TTC549 (cell line): ENCODE measurements at regions not wholly inside any gene's neighbourhood (a gene's known extent, or its start where the extent isn't known, plus 50 kb on each side); places are given as distances from the start of the nearest gene placed in this dataset.

ENCODE experiments used
- FAIRE-seq: peaks from 2 replicates; lab custom pipeline; 2012; peaks lifted over from hg19 to GRCh38; lab: Jason Lieb, UNC

DNA sequence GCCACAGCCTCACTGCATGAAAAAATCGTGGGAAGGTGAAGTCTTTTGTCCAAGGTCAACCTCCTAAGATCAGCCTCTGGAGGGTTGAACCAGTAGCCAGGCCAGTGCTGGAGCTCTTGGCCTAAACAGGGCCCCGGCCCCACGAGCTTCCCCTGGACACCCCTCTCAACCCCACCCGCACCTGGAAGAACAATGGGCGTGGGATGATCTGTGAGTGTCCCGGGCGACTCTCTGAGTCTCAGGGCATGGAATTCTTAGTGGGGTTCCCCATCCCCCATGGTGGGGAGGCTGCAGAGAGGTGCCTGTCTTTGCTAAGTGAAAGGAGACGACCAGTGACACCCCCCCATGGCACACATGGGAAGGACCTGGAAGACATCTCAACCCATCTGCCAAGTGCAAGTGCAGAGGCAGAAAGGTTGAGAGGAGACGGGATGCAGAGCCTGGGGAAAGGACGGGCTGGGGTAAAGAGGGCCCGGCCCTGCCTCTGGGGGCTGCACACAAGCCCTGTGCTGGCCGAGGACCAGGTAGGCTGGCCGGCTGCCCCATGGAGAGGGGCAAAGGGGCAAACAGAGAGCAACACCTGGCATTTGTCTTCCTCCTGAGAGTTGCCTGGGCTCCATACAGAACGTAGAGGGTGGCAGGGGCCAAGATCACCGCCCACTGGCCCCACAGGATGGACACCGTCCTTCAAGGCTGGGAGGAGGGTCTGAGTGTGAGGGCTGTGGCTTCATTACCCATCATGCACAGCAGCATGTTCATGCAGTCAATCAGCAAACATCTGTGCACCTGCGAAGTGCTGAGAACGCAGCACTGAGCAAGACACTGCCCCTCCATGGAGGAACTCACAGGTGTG is 163.0 kb upstream of the PPP2R2D start:
- no peak for FAIRE-seq

- FAIRE-seq: no peak
These were observed 162.4 kb upstream of the PPP2R2D start for GRCh38 chr10:131738396-131738735.

DNA sequence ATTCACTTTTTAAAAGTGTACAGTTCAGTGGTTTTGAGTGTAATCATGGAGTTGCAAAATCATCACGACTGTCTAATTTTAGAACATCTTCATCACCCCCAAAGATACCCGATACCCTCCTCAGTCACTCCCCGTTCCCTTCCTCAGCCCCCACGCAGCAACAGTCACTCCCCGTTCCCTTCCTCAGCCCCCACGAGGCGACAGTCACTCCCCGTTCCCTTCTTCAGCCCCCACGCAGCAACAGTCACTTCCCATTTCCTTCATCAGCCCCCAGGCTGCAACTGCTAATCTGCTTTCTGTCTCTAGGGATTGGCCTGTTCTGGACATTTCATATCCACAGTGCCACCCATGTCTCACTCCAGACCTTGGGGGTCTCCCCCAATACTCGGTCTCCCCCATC is 161.6 kb upstream of the PPP2R2D start:
- FAIRE-seq: no peak

GRCh38 chr10:131742500-131742951 is 158.3 kb upstream of the PPP2R2D start:
- no peak for FAIRE-seq

DNA sequence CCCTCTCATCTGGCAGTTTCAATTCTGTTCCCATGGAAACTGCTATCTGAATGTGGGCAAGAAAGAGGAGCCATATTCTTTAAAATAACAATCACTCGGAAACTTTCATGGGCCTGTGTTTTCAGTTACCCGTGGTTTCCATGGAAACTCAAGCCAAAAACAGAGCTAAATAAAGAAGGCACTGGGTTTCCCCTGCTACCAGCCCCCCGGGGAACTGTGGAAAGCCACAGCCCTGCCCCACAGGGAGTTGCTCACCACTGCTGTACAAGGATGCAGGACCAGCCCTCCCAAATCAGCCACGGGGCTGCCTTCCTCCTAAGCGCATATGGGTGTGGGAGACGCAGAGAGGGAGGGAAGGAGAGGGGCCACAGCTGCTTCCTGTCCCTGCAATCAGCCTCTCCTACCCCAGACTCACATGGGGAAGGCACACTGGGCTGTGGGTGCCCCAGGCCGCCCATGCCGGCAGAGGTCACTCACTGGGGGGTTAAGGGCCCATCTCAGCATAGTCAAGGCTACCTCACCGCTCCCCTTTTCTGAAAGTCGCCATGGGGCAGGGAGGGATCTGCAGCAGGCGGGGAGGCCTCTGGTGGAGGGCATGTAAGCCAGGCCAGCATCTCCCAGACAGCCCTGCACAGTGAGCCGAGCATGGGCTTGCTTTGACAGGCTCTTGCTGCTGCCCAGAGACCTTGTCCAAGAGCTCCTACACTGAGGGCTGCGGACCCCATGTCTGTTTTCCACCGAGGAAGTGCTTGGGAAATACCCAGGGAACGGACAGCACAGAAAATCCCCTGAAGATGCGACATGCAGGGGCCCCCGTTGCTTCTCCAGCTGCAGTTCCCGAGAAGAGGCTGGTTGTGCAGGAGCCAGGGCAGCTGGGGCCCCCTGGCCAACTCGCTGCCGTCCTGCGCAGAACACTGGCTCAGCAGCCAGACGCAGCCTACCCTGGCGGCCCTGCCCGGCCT is 157.3 kb upstream of the PPP2R2D start:
- no peak for FAIRE-seq

- FAIRE-seq: no peak
These were observed 156.5 kb upstream of the PPP2R2D start for GRCh38 chr10:131744346-131744745.

GRCh38 chr10:131745591-131745990 is 155.2 kb upstream of the PPP2R2D start:
- no peak for FAIRE-seq

DNA sequence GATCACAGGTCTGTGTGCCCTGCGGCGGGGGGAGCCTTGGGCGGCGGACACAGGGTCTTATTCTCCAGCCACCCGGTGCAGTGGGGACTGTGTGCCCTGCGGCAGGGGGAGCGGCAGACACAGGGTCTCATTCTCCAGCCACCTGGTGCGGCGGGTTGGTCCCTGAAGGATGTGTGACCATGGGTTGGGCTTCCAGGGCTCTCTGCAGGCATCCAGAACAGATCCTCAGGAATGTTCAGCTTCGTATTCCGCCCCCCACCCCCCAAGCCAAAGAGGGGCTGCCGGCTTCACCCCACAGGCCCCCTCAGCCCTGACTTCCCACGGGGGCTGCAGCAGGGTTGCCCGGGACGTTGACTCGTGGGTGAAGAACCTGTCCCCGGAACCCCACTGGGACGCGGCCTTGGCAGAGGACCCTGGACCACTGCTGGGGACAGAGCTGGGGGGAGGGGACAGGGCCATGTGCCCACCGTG is 154.5 kb upstream of the PPP2R2D start:
- FAIRE-seq: no peak

DNA sequence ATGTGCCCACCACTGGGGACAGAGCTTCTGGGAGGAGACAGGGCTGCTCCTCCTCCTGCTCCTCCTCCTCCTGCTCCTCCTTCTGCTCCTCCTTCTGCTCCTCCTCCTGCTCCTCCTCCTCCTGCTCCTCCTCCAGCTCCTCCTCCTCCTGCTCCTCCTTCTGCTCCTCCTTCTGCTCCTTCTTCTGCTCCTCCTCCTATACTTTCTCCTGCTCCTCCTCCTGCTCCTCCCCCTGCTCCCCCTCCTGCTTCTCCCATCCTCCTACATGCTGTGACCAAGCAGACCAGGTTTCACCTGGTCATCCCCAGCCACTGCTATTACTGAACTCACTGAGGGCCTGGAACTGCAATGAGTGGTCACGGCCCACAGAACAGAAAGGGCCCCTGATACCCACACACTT is 154.0 kb upstream of the PPP2R2D start:
- FAIRE-seq: no peak

- no peak for FAIRE-seq
These were observed 153.6 kb upstream of the PPP2R2D start for GRCh38 chr10:131747251-131747650.

DNA sequence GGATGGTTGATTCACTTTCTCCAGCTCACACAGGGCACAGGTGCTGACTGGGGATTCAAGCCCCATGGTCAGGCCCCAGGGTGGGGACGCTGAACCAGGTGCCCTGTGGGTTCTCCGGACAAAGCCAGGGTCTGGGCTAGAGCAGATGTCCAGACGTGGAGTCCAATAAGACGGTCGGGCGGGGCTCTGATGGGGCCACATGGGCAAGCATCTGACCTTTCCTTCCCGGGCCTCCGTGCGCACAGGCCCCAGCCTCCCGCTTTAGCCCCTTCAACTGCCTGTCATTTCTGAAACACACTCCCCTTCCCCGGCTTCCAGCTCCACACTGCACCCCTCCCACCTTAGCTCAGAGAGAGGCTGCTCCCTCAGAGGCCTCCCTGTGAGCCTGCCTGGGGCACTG is 153.0 kb upstream of the PPP2R2D start:
- no peak for FAIRE-seq

GRCh38 chr10:131748191-131748590 is 152.6 kb upstream of the PPP2R2D start:
- FAIRE-seq: no peak

DNA sequence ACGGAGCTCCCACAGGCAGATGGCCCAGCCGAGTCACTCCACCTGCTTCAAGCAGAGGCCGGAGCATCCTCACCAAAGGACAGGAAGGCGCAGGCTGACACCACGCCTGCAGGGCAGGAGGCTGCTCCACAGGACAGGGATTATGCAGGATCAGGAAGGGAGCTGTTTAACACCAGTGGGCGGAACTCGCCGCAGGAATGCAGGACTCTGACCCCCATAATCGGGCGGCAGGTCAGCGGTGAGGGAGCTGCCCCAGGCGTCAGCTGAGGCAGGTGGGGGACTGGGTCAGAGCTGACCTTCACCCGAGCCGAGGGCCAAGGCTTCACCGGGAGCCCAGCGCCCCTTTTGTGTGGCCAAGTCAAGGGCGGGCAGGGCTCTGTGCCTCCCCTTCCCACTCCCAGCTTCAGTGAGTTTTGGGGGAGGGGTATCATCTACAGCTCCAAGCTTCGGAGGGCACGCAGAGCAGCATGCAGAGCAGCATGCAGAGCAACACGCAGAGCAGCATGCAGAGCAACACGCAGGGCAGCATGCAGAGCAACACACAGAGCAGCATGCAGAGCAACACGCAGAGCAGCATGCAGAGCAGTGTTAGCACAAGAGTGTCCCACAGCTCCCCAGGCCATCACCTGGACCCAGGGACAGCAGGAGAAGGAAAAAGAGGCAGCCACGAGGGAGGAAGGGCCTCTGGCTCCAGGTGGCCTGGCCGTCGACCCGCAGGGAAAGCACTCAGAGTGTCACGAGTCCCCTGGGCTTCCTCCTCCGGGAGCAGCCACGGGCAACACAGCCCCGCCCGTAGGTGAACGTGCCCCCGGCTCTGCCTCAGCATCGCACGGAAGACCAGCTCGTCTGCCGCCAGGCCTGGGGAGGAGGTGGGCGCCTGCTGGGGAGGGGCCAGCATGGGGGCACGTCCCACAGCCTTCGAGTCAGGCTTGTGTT is 151.7 kb upstream of the PPP2R2D start:
- no peak for FAIRE-seq

GRCh38 chr10:131749767-131750142 is 151.1 kb upstream of the PPP2R2D start:
- FAIRE-seq: no peak

GRCh38 chr10:131750171-131750895 is 150.5 kb upstream of the PPP2R2D start:
- no peak for FAIRE-seq

GRCh38 chr10:131750973-131751826 is 149.6 kb upstream of the PPP2R2D start:
- FAIRE-seq: no peak

DNA sequence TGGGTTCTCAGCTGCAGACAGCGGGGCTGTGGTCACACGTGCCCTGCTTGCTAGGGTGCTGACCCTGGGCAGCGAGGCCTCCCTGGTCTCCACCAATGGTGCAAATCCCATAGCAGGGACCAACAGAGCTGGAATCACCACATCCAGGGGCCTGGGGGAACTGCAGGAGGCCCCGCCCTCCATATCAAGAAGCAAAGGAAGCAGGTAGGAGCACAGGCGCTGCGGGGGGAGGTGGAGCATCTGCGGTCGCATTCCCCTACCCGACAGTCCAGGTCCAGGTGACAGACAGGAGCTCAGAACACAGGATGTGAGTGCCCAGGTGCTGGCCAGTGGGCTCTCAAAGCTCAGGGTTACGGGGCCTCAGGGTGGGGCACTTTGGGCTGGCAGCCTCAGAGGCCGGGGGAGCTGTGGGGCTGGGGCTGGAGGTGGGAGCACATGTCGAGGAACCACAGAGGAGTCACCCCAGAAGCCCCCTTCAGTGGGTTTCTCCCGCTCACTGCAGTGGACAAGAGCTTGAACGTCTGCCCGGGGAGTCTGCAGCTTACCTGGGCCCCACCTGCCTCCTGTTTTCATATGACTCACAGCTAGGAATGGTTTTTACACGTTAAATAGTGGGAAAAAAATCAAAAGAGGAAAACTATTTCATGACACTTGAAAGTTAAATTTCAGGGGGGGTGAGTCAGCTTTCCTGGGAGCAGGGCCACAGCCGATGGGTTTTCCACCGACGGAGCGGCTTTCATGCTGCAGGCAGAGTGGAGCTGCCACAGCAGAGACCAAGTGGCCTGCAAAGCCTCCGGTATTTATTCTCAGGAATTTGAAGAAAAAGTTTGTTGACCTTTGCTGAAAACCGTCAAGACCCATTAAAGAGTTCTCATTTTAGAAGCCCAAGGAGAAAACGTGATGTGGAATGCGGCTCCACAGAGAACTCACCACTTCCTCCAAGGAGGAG is 148.7 kb upstream of the PPP2R2D start:
- FAIRE-seq: no peak

- no peak for FAIRE-seq
These were observed 147.5 kb upstream of the PPP2R2D start for GRCh38 chr10:131753336-131753735.

- no peak for FAIRE-seq
These were observed 145.6 kb upstream of the PPP2R2D start for GRCh38 chr10:131755200-131755599.
